ENCODE measurements at regions not wholly inside any gene's neighbourhood (a gene's known extent, or its start where the extent isn't known, plus 50 kb on each side); places are given as distances from the start of the nearest gene placed in this dataset.

DNA sequence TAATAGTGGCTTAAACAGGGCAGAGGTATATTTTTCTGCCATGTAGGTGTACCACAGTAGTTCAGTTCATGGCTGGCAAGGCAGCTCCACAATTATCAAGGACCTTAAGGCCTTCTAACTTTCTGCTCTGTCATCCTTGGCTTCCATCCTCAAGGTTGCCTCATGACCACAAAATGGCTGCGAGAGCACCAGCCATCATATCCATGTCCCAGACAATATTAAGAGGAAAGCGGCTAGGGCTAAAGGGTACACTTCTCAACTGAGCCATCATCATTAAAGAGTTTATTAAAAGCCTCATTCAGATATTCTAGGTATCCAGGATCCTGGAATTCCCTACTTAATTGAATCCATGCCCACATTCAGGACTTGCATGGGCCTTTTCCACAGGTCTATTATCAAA is 62.7 kb upstream of the MRI1 start:
- intact Hi-C loops (cut with micrococcal nuclease), result no loop called here
- Histone ChIP-seq H3K36me3 (ENCODE audit: control insufficient read depth, insufficient read depth, low read length) (no peaks in the 10 kb centered on the region), H3K27me3 (ENCODE audit: control insufficient read depth, insufficient read depth, low read length) (peaks cover 2% of the 10 kb centered on the region), H3K27ac (ENCODE audit: low read length) (no peak overlapping the region), H3K4me3 (ENCODE audit: low read length) (no peak overlapping the region), H3K9me3 (ENCODE audit: control insufficient read depth, insufficient read depth, low read length) (peaks cover 3% of the 10 kb centered on the region), H3K4me1 (ENCODE audit: control insufficient read depth, insufficient read depth, low read length) (no peaks in the 10 kb centered on the region)
- no peaks in the 10 kb centered on the region for H3K36me3 Mint-ChIP-seq
- 89% methylated on average over 2 of the region's 2 CpGs for WGBS (ENCODE audit: insufficient coverage)
- no peak overlapping the region for H3K4me3 Mint-ChIP-seq
- no peak overlapping the region for H3K27ac Mint-ChIP-seq
- no peak for TF ChIP-seq CTCF (IDR thresholded peaks at IDR 0.05)
- peaks cover 8 to 22% of the 10 kb centered on the region in 2 donors for H3K27me3 Mint-ChIP-seq (ENCODE audit: low read depth in 2 of 2)
- H3K4me1 Mint-ChIP-seq, result no peaks in the 10 kb centered on the region
- peaks cover 0 to 6% of the 10 kb centered on the region in 2 donors for H3K9me3 Mint-ChIP-seq
- ATAC-seq (no peak), DNase-seq (no peak)

DNA sequence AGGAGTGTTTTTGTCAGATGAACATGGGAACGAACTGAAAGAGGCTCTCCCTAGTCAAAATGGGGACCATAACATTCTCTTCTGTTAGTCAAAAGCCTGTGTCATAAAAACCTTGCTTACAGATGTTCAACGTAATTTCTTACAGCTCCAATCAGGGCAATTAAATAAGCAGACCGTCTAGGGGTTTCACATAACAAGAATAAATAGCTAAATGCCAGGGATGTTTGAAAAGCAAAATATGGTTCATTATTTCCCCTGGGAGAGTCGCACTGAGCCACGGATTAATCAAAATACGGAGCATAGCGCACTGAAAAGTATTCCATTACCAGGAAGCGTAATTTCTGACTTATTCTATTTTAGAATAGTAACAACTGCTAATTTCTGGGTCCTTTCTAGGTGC is 63.7 kb upstream of the MRI1 start:
- Mint-ChIP-seq H3K27me3 (ENCODE audit: low read depth in 2 of 2) (peaks cover 8 to 22% of the 10 kb centered on the region in 2 donors), H3K4me3 (no peak overlapping the region), H3K4me1 (no peaks in the 10 kb centered on the region), H3K9me3 (peaks cover 0 to 6% of the 10 kb centered on the region in 2 donors), H3K36me3 (no peaks in the 10 kb centered on the region), H3K27ac (no peak overlapping the region)
- Histone ChIP-seq H3K9me3 (ENCODE audit: control insufficient read depth, insufficient read depth, low read length) (peaks cover 3% of the 10 kb centered on the region), H3K27me3 (ENCODE audit: control insufficient read depth, insufficient read depth, low read length) (peaks cover 2% of the 10 kb centered on the region), H3K4me3 (ENCODE audit: low read length) (no peak overlapping the region), H3K4me1 (ENCODE audit: control insufficient read depth, insufficient read depth, low read length) (no peaks in the 10 kb centered on the region), H3K36me3 (ENCODE audit: control insufficient read depth, insufficient read depth, low read length) (no peaks in the 10 kb centered on the region), H3K27ac (ENCODE audit: low read length) (no peak overlapping the region)
- DNase-seq, result no peak
- TF ChIP-seq CTCF (IDR thresholded peaks at IDR 0.05), result no peak
- intact Hi-C loops (cut with micrococcal nuclease), result no loop called here
- WGBS (ENCODE audit: insufficient coverage), result 85% methylated on average over 8 of the region's 8 CpGs
- ATAC-seq, result no peak

DNA sequence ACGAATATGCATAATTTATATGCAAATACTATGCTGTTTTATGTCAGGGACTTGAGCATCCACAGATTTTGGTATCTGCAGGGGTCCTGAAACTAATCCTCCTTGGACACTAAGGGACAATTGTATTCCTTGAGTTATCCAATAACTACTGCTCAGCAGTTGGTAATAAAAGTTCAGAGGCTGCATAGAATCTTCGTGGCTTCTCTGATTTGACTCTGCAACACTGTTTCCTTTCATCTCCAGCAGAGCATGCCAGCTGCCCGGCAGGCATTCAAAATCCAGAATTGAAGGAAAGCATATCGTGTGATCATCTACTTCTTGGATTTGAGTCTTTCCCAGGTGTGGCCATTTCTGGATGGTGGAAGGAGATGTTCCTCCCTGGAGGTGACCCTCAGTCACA is 64.5 kb upstream of the MRI1 start:
- DNase-seq, result no peak
- H3K4me1 ChIP-seq (ENCODE audit: control insufficient read depth, insufficient read depth, low read length), result no peaks in the 10 kb centered on the region
- 60% methylated on average over 3 of the region's 4 CpGs for WGBS (ENCODE audit: insufficient coverage)
- no peak for ATAC-seq
- peaks cover 2% of the 10 kb centered on the region for H3K27me3 ChIP-seq (ENCODE audit: control insufficient read depth, insufficient read depth, low read length)
- TF ChIP-seq CTCF (IDR thresholded peaks at IDR 0.05), result no peak
- no peaks in the 10 kb centered on the region for H3K36me3 ChIP-seq (ENCODE audit: control insufficient read depth, insufficient read depth, low read length)
- intact Hi-C loops (cut with micrococcal nuclease), result no loop called here
- H3K4me3 Mint-ChIP-seq, result no peak overlapping the region
- H3K27ac ChIP-seq (ENCODE audit: low read length), result no peak overlapping the region
- peaks cover 0 to 6% of the 10 kb centered on the region in 2 donors for H3K9me3 Mint-ChIP-seq
- no peaks in the 10 kb centered on the region for H3K36me3 Mint-ChIP-seq
- no peaks in the 10 kb centered on the region for H3K4me1 Mint-ChIP-seq
- peaks cover 8 to 22% of the 10 kb centered on the region in 2 donors for H3K27me3 Mint-ChIP-seq (ENCODE audit: low read depth in 2 of 2)
- H3K9me3 ChIP-seq (ENCODE audit: control insufficient read depth, insufficient read depth, low read length), result peaks cover 3% of the 10 kb centered on the region
- no peak overlapping the region for H3K27ac Mint-ChIP-seq
- H3K4me3 ChIP-seq (ENCODE audit: low read length), result no peak overlapping the region

DNA sequence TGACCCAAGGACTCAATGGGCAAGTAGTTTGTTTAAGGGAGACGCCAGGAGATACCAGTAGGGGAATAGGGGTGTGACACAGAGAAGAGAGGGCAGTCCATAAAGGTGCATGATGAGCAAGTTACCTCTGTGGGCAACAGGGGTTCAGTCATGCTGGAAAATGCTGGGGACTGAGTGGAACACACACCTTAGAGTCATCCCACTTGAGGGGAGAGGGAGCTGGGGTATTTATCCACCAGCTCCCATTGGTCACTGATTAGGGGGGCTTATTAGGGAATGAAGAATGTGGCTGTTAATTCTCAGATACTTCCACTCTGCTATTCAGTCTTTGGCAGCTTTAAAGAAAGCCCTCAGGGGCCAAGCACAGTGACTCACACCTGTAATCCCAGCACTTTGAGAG is 67.5 kb upstream of the MRI1 start:
- H3K27me3 Mint-ChIP-seq (ENCODE audit: low read depth in 2 of 2), result peaks cover 8 to 23% of the 10 kb centered on the region in 2 donors

More for the DNA sequence above, 67.5 kb upstream of the MRI1 start:
- Histone ChIP-seq H3K4me1 (ENCODE audit: control insufficient read depth, insufficient read depth, low read length) (no peaks in the 10 kb centered on the region), H3K36me3 (ENCODE audit: control insufficient read depth, insufficient read depth, low read length) (no peaks in the 10 kb centered on the region), H3K4me3 (ENCODE audit: low read length) (no peak overlapping the region), H3K27ac (ENCODE audit: low read length) (no peak overlapping the region), H3K27me3 (ENCODE audit: control insufficient read depth, insufficient read depth, low read length) (peaks cover 2% of the 10 kb centered on the region), H3K9me3 (ENCODE audit: control insufficient read depth, insufficient read depth, low read length) (peaks cover 3% of the 10 kb centered on the region)
- Mint-ChIP-seq H3K9me3 (peaks cover 0 to 6% of the 10 kb centered on the region in 2 donors), H3K36me3 (no peaks in the 10 kb centered on the region), H3K27ac (no peak overlapping the region), H3K4me1 (no peaks in the 10 kb centered on the region), H3K4me3 (no peak overlapping the region)
- no peak for TF ChIP-seq CTCF (IDR thresholded peaks at IDR 0.05)
- intact Hi-C loops (cut with micrococcal nuclease), result no loop called here
- no peak for DNase-seq
- ATAC-seq, result no peak
- 89% methylated on average over 1 of the region's 1 CpG for WGBS (ENCODE audit: insufficient coverage)

All from natural killer cell (primary cell).